Brain microvascular endothelial cell (primary cell): ENCODE measurements at regions not wholly inside any gene's neighbourhood (a gene's known extent, or its start where the extent isn't known, plus 50 kb on each side); places are given as distances from the start of the nearest gene placed in this dataset.
"Not testable (repeated sequence)": the region's sequence is repeated elsewhere in the genome, so short reads cannot be mapped to it uniquely, and the experiment has no call there.

ENCODE experiments used
- DNase-seq: peaks from one replicate; pipeline ENCODE4 v3.0.0-alpha.2; 2020
- H3K27ac ChIP-seq: fragments of 250-450 bp; sonication (Bioruptor Pico); 2 replicates; pipeline ENCODE4 v1.5.1; 2020; ENCODE audit warnings: mild to moderate bottlenecking, moderate library complexity
- H3K27me3 ChIP-seq: fragments of 250-450 bp; sonication (Bioruptor Pico); replicated peaks from 2 replicates; pipeline ENCODE4 v1.5.1; 2020; ENCODE audit warnings: mild to moderate bottlenecking
- H3K36me3 ChIP-seq: fragments of 250-450 bp; sonication (Bioruptor Pico); replicated peaks from 2 replicates; pipeline ENCODE4 v1.5.1; 2020; ENCODE audit warnings: mild to moderate bottlenecking
- H3K4me3 ChIP-seq: 2 replicates; pipeline ENCODE4 v1.5.1; 2011; ENCODE audit warnings: low read depth, mild to moderate bottlenecking, control low read depth, low read length, moderate library complexity
- CTCF ChIP-seq: IDR thresholded peaks from 2 replicates; pipeline ENCODE4 v1.5.1; 2011; ENCODE audit warnings: low read depth, mild to moderate bottlenecking, moderate library complexity, low read length, control low read depth, inconsistent platforms; ENCODE audit errors: missing control alignments
- in situ Hi-C: cut with HindIII; loops from 2 replicates; pipeline ENCODE4 v1.10.0; 2017; ENCODE audit warnings: low sequenced_read_pairs, low pct_ligation_motif_present

DNA sequence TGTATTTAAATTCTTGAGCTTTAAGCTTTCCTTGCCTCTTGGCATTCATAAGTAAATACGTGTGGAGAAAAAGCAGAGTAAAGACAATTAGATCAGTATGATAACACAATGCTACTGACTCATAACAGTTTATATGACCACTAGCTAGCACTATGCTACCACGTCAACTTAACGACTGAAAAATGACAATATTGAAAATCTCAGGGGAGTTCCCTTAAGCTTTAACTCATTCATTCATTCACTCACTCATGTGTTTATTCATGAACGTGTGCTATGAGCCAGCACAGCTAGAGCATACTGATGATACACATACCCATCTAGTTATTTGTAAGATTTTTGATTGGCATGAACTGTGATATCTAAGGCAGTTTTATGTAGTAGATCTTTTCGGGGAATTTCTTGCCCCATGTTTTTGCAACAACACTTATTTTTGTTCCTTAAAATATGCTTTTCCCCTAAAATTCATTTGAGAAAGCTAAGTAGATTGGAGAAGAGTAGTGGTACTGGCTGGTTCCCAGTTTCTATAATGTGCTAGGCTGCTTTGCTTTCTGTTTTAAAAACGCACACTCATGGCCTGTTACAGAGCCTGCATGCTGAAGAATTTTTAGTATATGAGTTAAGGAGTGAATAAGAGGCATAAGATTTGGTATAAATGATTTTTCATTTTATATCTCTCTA is 57.4 kb upstream of the ACBD5 start:
- no peaks in the 10 kb centered on the region for H3K27me3 ChIP-seq
- no peak overlapping the region for H3K4me3 ChIP-seq
- in situ Hi-C loops = no loop called here
- DNase-seq = no peak
- H3K36me3 ChIP-seq = no peaks in the 10 kb centered on the region
- no peak for TF ChIP-seq CTCF
- no peak overlapping the region for H3K27ac ChIP-seq

DNA sequence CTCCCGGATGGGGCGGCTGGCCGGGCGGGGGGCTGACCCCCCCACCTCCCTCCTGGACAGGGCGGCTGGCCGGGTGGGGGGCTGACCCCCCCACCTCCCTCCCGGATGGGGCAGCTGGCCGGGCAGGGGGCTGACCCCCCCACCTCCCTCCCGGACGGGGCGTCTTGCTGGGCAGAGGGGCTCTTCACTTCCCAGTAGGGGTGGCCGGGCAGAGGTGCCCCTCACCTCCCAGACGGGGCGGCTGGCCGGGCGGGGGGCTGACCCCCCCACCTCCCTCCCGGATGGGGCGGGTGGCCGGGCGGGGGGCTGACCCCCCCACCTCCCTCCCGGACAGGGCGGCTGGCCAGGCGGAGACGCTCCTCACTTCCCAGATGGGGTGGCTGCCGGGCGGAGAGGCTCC is 55.7 kb upstream of the ACBD5 start:
- H3K27ac ChIP-seq, in situ Hi-C loops, H3K36me3 ChIP-seq, H3K4me3 ChIP-seq, DNase-seq, H3K27me3 ChIP-seq: not testable (repeated sequence)

DNA sequence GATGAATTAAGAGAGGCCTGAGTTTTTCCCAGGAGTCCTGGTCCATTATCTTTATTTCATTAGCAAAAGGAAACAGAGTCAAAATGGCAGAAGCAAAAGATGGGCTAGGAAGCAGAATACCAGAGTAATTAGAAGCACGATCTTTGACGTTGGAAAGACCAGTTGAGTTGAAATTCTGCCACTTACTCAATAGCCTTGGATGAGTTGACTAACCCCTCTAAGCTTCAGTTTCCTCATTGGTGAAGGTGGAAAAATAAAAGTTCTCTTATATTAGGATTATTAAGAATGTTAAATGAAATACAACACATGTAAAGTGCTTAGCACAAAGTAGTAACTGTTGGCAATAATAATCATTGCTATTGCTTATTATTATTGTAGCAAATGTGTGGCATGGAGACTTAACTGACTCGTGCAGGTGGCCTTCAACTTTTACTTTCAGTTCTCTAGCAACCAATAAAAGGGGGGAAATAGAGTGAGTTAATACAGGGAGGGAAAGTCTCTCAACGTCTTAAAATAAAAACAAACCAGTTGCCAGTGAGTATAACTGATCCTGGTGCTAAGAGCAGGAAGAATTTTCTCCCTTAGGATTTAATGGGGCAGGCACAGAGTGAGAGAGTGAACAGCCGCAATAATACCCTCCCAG is 50.8 kb upstream of the ACBD5 start:
- in situ Hi-C loops, H3K27me3 ChIP-seq, H3K4me3 ChIP-seq, DNase-seq, H3K27ac ChIP-seq, H3K36me3 ChIP-seq: not testable (repeated sequence)
